Karpas-422 (cell line): ENCODE measurements at regions not wholly inside any gene's neighbourhood (a gene's known extent, or its start where the extent isn't known, plus 50 kb on each side); places are given as distances from the start of the nearest gene placed in this dataset. TPM values are rescaled to one million over a fixed set of nuclear protein-coding genes. Genes with fewer than 3 reads are reported as not detected.

Source experiments
- DNase-seq: peaks from one replicate; pipeline ENCODE4 v3.0.0-alpha.2; 2015
- H2AFZ ChIP-seq: fragments of 200-600 bp; sonication (generic); 2 replicates; pipeline ENCODE4 v1.6.1; 2014; ENCODE audit warnings: antibody characterized with exemption, low read length, mixed read lengths
- H3K27ac ChIP-seq: fragments of 200-600 bp; sonication (generic); 2 replicates; pipeline ENCODE4 v1.5.1; 2014; ENCODE audit warnings: mild to moderate bottlenecking, low read length, moderate library complexity
- H3K27me3 ChIP-seq: fragments of 200-600 bp; sonication (generic); 2 replicates; pipeline ENCODE4 v1.6.1; 2014; ENCODE audit warnings: low read length, mixed read lengths
- H3K36me3 ChIP-seq: fragments of 200-600 bp; sonication (generic); 2 replicates; pipeline ENCODE4 v1.6.1; 2014; ENCODE audit warnings: low read length, mixed read lengths; ENCODE audit not compliant: insufficient read depth
- H3K4me1 ChIP-seq: fragments of 200-600 bp; sonication (generic); 2 replicates; pipeline ENCODE4 v1.6.1; 2014; ENCODE audit warnings: mild to moderate bottlenecking, low read length, mixed read lengths
- H3K4me2 ChIP-seq: fragments of 200-600 bp; sonication (generic); 2 replicates; pipeline ENCODE4 v1.6.1; 2014; ENCODE audit warnings: low read length, low read depth, mild to moderate bottlenecking; ENCODE audit not compliant: poor library complexity, severe bottlenecking
- H3K4me3 ChIP-seq: fragments of 200-600 bp; sonication (generic); 2 replicates; pipeline ENCODE4 v1.5.1; 2014; ENCODE audit warnings: mild to moderate bottlenecking, antibody characterized with exemption, low read length, mixed read lengths
- H3K79me2 ChIP-seq: fragments of 200-600 bp; sonication (generic); 2 replicates; pipeline ENCODE4 v1.6.1; 2014; ENCODE audit warnings: mild to moderate bottlenecking, low read length, mixed read lengths
- H3K9ac ChIP-seq: fragments of 200-600 bp; sonication (generic); 2 replicates; pipeline ENCODE4 v1.6.0; 2014; ENCODE audit warnings: low read length
- H3K9me2 ChIP-seq: fragments of 200-600 bp; sonication (generic), shearing (Covaris generic); replicated peaks from 2 replicates; pipeline ENCODE4 v1.6.0; 2014; ENCODE audit warnings: mild to moderate bottlenecking, low read length, moderate library complexity; ENCODE audit not compliant: insufficient read depth
- H3K9me3 ChIP-seq: fragments of 300-700, 200-600 bp; sonication (generic); 2 replicates; pipeline ENCODE4 v1.6.1; 2014; ENCODE audit warnings: low read length, mixed read lengths
- H4K20me1 ChIP-seq: fragments of 200-600 bp; sonication (generic); 2 replicates; pipeline ENCODE4 v1.6.1; 2014; ENCODE audit warnings: mild to moderate bottlenecking, antibody characterized with exemption, low read length, low read depth; ENCODE audit not compliant: insufficient read depth
- small RNA-seq: library from RNA; depleted of rRNA; stranded (forward); fragments of <200 nt; gene quantifications from one replicate; pipeline ENCODE3, GENCODE V24; 2014

DNA sequence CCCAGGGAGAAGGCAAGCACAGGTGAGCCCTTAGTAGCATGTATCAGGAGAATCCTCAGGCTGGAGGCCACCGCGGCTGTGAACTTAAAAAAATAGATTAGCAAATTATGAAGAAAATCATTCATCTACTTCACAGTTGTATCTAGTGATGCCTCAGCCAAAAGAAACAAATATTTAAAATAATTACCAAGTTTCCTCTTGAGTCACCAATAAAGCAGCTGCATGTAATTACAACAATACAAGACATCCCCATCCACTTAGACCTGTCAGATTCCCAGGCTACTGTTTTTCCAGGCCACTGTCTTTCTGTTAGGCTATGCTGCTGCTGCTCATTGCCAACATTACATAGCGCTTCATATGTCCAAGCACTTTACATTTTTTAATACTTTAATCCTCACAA lies 54.6 kb upstream of the PHLPP1 start:
- H3K79me2 ChIP-seq = no peaks in the 10 kb centered on the region
- DNase-seq = no peak
- H3K36me3 ChIP-seq = no peaks in the 10 kb centered on the region
- no peaks in the 10 kb centered on the region for H3K9me3 ChIP-seq
- H3K27me3 ChIP-seq = no peaks in the 10 kb centered on the region
- H3K4me1 ChIP-seq = no peaks in the 10 kb centered on the region
- no peak overlapping the region for H3K4me3 ChIP-seq
- no peak overlapping the region for H3K27ac ChIP-seq
- H3K9ac ChIP-seq = no peak overlapping the region
- H4K20me1 ChIP-seq = no peaks in the 10 kb centered on the region
- H3K4me2 ChIP-seq = no peak overlapping the region
- no peaks in the 10 kb centered on the region for H3K9me2 ChIP-seq
- no peak overlapping the region for H2AFZ ChIP-seq

DNA sequence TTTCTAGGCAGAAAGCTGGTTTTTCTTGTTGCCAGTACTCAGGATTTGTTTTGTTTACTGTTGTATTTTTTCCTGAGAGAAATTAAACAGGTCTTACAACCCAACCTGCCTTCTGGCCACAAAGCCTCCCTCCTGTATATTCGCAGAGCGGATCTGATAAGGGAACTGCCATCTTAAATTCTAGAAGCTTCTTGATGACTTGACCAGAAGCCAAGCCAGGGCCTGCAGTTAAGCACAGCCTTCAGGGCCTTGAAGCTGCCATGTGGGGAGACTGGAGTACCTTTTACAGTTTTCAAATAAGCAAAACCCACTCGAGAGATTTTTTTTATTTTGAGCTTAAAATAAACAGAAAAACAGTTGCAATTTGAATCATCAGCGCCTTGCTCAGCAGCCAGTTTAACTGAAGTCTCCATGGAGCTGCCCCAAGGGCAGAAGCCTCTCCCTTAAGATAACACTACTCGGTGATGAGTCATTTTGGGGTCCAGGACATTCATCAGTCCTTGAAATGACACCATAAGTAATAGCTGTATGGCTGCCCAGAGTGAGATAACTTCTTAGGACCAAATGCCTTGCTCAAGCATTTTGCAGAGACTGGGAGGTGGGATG lies 51.5 kb upstream of the PHLPP1 start:
- H2AFZ ChIP-seq = no peak overlapping the region

GRCh38 chr18:62664414-62664813 lies 50.9 kb upstream of the PHLPP1 start:
- Histone ChIP-seq H3K4me3 (no peak overlapping the region), H3K27me3 (no peaks in the 10 kb centered on the region), H3K9me3 (no peaks in the 10 kb centered on the region), H3K79me2 (no peaks in the 10 kb centered on the region), H3K4me1 (no peaks in the 10 kb centered on the region), H3K4me2 (no peak overlapping the region), H2AFZ (no peak overlapping the region), H4K20me1 (no peaks in the 10 kb centered on the region), H3K27ac (no peak overlapping the region), H3K9ac (no peak overlapping the region), H3K9me2 (no peaks in the 10 kb centered on the region), H3K36me3 (no peaks in the 10 kb centered on the region)
- no peak for DNase-seq

More for the DNA sequence above, 51.5 kb upstream of the PHLPP1 start:
- Histone ChIP-seq H3K4me3 (no peak overlapping the region), H3K4me1 (no peaks in the 10 kb centered on the region), H3K4me2 (no peak overlapping the region), H3K9me2 (no peaks in the 10 kb centered on the region), H3K9ac (no peak overlapping the region), H3K9me3 (no peaks in the 10 kb centered on the region), H3K79me2 (no peaks in the 10 kb centered on the region), H4K20me1 (no peaks in the 10 kb centered on the region), H3K27ac (no peak overlapping the region), H3K36me3 (no peaks in the 10 kb centered on the region), H3K27me3 (no peaks in the 10 kb centered on the region)
- DNase-seq = no peak

DNA sequence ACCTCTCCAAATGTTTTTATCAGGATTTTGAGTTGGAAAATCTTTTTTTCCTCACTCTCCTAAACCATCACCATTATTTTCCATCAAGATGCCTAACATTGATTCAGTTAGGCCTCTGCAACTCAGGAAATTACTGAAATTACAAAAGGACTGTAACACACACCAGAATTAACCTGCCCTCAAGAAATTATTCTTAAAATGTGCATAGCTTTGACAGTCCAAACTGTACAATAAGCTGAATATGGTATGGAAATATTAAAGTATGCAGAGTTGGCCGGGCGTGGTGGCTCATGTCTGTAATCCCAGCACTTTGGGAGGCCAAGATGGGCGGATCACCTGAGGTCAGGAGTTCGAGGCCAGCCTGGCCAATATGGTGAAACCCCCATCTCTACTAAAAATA lies 50.2 kb upstream of the PHLPP1 start:
- Histone ChIP-seq H3K27me3 (no peaks in the 10 kb centered on the region), H3K4me3 (no peak overlapping the region), H3K36me3 (no peaks in the 10 kb centered on the region), H3K4me1 (no peaks in the 10 kb centered on the region), H2AFZ (no peak overlapping the region), H3K79me2 (no peaks in the 10 kb centered on the region), H3K9me3 (no peaks in the 10 kb centered on the region), H3K27ac (no peak overlapping the region), H4K20me1 (no peaks in the 10 kb centered on the region), H3K9ac (no peak overlapping the region), H3K9me2 (no peaks in the 10 kb centered on the region), H3K4me2 (no peak overlapping the region)
- DNase-seq = no peak

Small RNA genes lying in the stretch of these regions (small RNA-seq; reads per million reads assigned to genes)
- not detected for gene RN7SL705P
